ENCODE measurements at regions not wholly inside any gene's neighbourhood (a gene's known extent, or its start where the extent isn't known, plus 50 kb on each side); places are given as distances from the start of the nearest gene placed in this dataset.

DNA sequence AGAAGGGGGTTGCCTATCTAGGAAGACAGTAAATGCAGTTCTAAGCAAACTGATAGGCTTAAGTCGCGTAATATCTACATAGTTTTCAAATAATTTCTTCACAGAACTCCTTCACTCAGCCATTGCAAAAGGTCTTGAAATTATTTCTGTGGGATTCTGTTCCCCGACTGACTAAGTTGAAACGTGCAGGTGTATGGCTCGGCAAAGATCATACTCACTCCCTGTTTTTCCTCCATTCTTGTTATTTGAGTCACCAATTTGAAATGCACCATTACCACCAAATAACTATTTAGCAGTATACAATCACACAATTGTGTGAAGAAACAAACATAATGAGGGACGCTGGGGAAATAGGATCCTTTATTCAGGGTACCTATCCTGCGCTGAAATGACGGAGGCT, 771.1 kb downstream of the GATA3 start:
- TF ChIP-seq, protein P1, sequence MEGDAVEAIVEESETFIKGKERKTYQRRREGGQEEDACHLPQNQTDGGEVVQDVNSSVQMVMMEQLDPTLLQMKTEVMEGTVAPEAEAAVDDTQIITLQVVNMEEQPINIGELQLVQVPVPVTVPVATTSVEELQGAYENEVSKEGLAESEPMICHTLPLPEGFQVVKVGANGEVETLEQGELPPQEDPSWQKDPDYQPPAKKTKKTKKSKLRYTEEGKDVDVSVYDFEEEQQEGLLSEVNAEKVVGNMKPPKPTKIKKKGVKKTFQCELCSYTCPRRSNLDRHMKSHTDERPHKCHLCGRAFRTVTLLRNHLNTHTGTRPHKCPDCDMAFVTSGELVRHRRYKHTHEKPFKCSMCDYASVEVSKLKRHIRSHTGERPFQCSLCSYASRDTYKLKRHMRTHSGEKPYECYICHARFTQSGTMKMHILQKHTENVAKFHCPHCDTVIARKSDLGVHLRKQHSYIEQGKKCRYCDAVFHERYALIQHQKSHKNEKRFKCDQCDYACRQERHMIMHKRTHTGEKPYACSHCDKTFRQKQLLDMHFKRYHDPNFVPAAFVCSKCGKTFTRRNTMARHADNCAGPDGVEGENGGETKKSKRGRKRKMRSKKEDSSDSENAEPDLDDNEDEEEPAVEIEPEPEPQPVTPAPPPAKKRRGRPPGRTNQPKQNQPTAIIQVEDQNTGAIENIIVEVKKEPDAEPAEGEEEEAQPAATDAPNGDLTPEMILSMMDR (IDR thresholded peaks at IDR 0.05): no peak
- Histone ChIP-seq H3K27me3 (no peaks in the 10 kb centered on the region), H3K4me1 (no peaks in the 10 kb centered on the region), H3K4me3 (no peak overlapping the region), H3K27ac (no peak overlapping the region), H3K9me3 (no peaks in the 10 kb centered on the region), H3K36me3 (no peaks in the 10 kb centered on the region)
- no peak for DNase-seq (ENCODE audit: low spot score)

DNA sequence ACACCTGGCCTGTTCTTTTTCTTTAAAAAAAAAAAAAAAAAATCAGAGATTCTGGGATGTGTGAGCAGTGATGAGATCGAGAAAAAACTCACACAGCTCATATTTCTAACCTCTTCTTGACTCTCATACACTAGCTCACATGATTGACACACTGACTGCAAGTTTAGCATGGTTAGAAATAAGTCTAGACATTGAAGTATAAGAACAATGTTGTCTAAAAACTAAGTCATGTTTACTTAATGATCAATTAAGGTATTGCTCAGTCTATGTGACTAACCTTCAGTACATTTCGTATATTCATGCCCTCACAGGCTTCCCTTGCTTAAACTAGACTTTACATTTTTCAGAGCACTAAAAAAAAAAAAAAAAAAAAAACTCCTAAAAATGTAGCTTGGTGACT, 775.1 kb downstream of the GATA3 start:
- H3K36me3 ChIP-seq: no peaks in the 10 kb centered on the region

DNA sequence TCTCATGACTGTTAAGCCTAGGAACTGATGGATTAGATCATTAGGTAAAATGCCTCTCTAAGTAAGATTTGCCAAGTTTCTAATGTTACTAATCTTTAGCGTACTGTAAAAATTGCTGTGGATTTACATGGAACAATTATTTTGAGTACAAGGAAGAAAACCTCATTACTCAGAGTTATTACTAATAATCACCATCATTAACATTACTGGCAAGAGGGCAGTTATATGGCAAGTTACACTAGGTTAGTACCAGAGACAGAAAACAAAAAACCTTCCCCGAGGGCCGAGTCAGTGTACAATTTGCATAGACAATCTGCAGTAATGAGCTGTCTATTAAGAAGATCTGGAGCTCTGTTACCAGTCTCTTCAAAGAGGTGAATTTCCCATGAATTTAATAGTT, 775.6 kb downstream of the GATA3 start:
- no peaks in the 10 kb centered on the region for H3K36me3 ChIP-seq
- H3K27me3 ChIP-seq: no peaks in the 10 kb centered on the region
- H3K4me1 ChIP-seq: no peaks in the 10 kb centered on the region
- TF ChIP-seq, protein P1 (IDR thresholded peaks at IDR 0.05): no peak
- no peak overlapping the region for H3K27ac ChIP-seq
- no peaks in the 10 kb centered on the region for H3K9me3 ChIP-seq
- no peak for DNase-seq (ENCODE audit: low spot score)
- no peak overlapping the region for H3K4me3 ChIP-seq

More for the DNA sequence above, 775.1 kb downstream of the GATA3 start:
- TF ChIP-seq, protein P1 (IDR thresholded peaks at IDR 0.05): no peak
- DNase-seq (ENCODE audit: low spot score): no peak
- Histone ChIP-seq H3K9me3 (no peaks in the 10 kb centered on the region), H3K27me3 (no peaks in the 10 kb centered on the region), H3K4me3 (no peak overlapping the region), H3K27ac (no peak overlapping the region), H3K4me1 (no peaks in the 10 kb centered on the region)

DNA sequence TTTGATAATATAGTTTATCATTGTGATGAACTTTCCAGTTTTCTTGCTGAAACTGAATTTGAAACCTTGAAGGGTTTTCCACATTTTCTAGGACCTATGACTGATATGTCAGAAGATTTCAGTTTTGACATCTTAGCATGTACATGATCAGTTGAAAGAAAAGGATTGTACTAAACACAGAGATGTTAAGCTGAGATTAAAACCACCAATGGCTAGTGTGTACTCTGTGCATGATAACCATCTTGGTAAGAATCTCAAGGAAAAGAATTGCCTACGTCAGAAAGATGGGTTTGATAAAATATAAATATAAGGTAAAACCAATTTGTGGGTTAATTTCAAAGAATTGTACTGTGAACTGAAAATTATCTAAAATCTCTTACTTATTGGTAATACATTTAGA, 776.4 kb downstream of the GATA3 start:
- no peak overlapping the region for H3K27ac ChIP-seq
- no peaks in the 10 kb centered on the region for H3K27me3 ChIP-seq
- TF ChIP-seq, protein P1 (IDR thresholded peaks at IDR 0.05): no peak
- H3K9me3 ChIP-seq: no peaks in the 10 kb centered on the region
- H3K4me3 ChIP-seq: no peak overlapping the region
- no peaks in the 10 kb centered on the region for H3K36me3 ChIP-seq
- no peak for DNase-seq (ENCODE audit: low spot score)
- H3K4me1 ChIP-seq: no peaks in the 10 kb centered on the region

DNA sequence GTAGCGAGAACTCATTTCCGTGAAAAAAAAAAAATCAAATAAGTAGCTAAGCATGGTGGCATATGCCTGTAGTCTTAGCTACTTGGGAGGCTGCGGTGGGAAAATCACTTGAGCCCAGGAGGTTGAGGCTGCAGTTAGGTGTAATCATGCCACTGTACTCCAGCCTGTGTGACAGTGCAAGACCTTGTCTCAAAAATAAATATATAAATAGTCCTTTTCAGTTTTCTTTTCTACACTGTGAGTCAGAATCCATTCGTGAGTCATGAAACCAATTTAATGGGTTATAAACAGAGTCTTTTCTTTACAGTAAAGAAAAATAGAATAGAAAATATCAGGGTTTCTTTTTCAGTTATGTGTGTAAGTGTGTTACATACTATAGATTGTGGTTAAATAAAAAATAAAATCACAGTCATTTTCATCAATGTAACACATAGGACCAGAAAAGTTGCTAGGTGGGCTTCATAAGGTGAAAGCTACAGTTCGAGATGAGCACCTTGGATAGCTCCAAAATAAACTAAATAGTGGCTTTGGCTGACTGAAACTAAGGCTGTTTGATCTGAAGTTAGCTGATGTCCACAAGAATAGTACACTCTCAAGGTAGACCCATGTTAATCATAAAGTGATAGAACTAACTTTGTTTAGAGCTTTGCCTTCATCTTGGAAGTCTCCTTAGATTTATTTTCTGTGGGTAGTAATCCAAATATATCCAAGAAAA, 781.1 kb downstream of the GATA3 start:
- TF ChIP-seq, protein P1 (IDR thresholded peaks at IDR 0.05): no peak
- H3K36me3 ChIP-seq: no peaks in the 10 kb centered on the region
- H3K4me1 ChIP-seq: no peaks in the 10 kb centered on the region
- no peaks in the 10 kb centered on the region for H3K27me3 ChIP-seq
- DNase-seq (ENCODE audit: low spot score): no peak
- no peaks in the 10 kb centered on the region for H3K9me3 ChIP-seq
- H3K4me3 ChIP-seq: no peak overlapping the region
- H3K27ac ChIP-seq: no peak overlapping the region

DNA sequence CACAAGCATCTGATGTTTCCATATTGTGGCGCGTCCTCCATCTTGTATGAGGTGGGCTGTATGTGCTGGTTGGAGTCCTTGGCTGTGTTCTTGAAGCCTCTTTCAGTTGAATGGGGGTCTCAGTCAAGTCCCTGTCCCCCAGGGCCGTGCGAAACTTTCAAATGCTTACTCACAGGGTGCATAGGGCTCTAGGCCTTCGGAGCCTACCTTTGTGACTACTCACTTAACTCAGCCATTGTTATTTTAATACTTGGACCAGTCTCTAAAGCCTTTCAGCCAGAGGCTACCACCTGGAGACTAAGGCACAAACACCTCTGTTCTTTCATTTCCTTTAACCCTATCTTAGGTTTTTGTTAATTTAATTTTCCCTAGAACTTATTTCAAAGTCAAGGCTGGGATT, 785.9 kb downstream of the GATA3 start:
- no peaks in the 10 kb centered on the region for H3K36me3 ChIP-seq
- TF ChIP-seq, protein P1 (IDR thresholded peaks at IDR 0.05): no peak
- no peak overlapping the region for H3K4me3 ChIP-seq
- no peaks in the 10 kb centered on the region for H3K4me1 ChIP-seq
- no peak for DNase-seq (ENCODE audit: low spot score)
- H3K27me3 ChIP-seq: no peaks in the 10 kb centered on the region
- H3K27ac ChIP-seq: no peak overlapping the region
- H3K9me3 ChIP-seq: no peaks in the 10 kb centered on the region

Data from right atrium auricular region (tissue), 2 donors.